PC-9 (cell line): ENCODE measurements at regions not wholly inside any gene's neighbourhood (a gene's known extent, or its start where the extent isn't known, plus 50 kb on each side); places are given as distances from the start of the nearest gene placed in this dataset.

ENCODE experiments used
- CTCF ChIP-seq: fragments of 200-600 bp; sonication (generic); conservative IDR thresholded peaks from 2 replicates; pipeline ENCODE4 v1.6.1; 2017; ENCODE audit warnings: mixed run types, antibody characterized with exemption, mild to moderate bottlenecking, moderate library complexity
- EZH2 ChIP-seq: fragments of 200-600 bp; sonication (generic); IDR thresholded peaks from 2 replicates; pipeline ENCODE4 v1.8.0; 2017; ENCODE audit warnings: antibody characterized with exemption, low read depth

GRCh38 chr10:45080331-45080730, 79.6 kb downstream of the ZNF22 start:
- TF ChIP-seq CTCF (no peak), EZH2 (no peak)
